Activated CD4-positive, alpha-beta T cell treated with anti-CD3 and anti-CD28 coated beads, Interleukin-2, Interleukin-6, amounts not matched to agents 100 ng/mL and 50 ng/mL, durations not matched to agents 16 hours and 8 hours (primary cell): ENCODE measurements at regions not wholly inside any gene's neighbourhood (a gene's known extent, or its start where the extent isn't known, plus 50 kb on each side); places are given as distances from the start of the nearest gene placed in this dataset.
A peak's percentile ranks its signal among the peaks of the same experiment; 100 is the strongest.

Experiments
- DNase-seq: peaks from one replicate; pipeline ENCODE4 v3.0.0-alpha.2; 2020

DNA sequence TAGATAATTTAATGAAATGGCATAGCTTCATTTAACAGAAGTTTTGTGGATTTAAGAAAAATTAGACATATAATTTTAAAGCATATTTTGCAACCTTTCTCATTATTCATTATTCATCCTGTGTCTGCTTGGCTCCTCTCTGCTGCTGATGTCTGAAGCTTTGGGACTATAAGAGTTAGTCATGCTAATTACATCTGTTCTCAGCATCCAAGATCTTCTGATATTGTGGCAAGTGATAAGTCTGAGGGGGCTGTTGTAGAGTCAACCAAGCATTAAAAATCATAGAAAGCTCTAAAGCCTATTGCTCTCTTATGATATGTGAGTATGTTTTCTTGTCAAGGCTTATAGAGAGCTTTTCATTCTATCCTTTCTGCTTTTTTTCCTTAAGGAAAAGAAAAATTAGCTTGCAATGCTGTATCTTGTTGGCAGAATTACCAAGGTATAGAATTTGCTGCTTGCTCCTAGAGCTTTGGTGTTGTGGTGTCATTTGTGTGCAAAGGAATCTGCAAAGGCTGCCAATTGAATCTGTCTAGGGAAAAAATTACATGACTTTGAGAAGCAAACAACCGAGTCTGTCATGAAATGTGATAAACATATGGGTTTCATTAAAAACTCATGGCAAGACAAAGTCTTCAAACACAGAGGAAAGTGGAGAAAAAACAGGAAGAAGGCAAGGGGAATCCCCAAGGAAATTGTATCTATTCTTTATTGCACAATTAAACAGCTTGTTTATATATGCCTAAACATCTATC is 156.1 kb upstream of the DAB2 start:
- DNase-seq, result no peak

DNA sequence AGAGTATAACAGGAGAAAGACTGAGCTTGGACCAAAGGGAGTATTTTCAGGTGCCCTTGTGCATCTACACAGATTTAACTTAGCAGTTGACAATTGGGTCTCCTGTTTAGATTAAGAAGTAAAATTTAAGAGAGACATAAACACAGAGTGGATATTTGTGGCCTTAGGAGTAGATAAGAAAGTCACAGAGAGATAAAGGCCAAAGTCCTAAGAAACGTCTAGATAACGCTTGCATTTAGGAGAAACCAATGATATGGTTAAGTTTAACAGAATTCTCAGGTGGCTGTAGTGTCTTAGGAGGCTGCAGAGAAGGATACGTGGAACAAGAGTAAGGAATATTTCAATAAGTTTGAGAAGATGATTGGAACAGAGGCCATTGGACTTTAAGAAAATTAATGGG is 155.0 kb upstream of the DAB2 start:
- no peak for DNase-seq

DNA sequence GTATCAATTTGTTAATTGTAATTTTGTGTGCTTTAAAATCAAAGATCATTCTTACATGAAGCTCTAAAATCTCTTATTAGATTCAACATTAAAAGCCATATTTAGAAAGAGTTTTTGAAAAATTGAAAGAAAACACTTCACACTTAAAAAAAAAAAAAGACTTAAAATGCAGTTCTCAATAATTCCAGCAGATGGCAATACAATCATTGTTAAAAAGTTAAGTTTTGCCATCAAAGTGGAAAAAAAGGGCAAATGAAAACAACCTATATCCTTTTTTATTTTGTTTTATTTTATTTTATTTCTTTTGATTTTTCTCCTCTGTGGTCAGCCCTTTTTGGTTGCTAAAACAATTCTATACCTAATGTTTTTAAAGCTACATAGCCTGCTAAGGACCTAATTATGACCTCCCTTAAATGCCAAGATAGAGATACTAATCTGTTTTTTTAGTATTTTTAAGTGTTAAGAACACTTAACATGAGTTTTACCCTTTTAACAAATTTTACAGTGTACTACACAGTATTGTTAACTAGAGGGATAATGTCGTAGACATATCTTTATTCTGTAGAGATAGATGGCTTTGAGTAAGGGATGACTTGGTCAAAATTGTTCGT is 154.2 kb upstream of the DAB2 start:
- no peak for DNase-seq

DNA sequence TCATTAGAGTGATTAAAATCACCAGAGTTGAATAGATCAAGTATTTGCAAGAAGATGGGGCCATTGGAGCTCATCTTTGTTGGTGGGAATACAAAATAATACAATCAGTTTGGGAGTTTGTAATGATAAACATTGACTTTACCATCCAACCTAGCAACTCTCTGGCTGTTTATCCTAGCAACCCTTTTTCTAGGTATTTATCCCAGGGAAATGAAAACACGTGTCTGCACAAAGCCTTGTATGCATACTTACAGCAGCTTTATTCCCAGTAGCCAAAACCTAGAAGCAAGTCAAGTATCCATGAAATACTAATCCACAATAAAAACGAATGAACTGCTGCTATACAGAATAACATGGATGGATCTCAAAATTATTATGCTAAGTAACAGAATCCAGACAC is 152.7 kb upstream of the DAB2 start:
- no peak for DNase-seq

DNA sequence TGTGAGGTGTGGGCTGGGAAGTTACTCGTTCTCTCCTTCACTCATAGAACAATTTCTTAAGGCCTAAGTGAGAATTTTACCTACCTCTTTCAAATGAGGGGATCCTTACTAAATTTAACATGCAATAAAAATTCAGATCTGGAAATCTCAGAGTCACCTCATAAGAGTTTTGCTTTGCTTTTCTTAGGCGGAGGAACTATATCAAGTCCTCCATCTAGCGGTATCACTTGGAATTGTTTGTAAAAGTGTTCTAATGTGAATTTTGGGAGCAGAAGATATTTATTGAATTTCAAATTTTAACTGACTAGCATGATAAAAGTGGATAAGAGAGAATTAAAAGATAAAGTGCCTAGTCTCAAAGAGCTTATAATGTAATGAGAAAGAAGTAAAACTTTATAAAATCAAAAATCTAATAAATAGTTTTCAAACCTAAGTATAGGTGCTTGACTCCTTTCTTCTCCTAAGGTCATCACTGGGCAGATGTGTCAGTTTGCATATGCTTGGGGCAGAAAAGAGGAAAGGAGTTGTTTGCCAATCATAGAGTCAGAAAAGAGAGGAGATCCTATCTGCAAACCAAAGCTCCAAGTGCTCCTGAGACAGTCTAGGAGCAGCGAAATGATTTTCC is 145.7 kb upstream of the DAB2 start:
- peak; percentile 42 for DNase-seq

DNA sequence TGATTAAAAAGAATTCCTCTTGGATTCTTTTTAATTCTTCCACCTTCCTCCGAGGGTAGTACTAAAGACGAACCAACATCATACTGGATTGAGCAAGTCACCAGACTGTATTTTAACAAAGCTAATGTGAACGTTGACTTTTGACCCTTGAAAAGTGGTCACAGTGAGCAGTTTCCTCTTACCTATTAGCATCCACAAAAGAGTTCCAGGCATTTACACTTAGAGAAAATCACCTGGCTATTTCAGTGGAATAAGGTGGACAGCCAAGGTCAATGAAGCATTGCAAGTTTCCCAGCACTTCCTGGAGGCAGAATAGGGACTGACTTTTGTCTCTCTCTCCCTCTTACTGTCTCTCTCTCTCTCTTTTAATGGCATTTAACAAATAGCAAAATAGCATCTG is 145.1 kb upstream of the DAB2 start:
- DNase-seq, result no peak

DNA sequence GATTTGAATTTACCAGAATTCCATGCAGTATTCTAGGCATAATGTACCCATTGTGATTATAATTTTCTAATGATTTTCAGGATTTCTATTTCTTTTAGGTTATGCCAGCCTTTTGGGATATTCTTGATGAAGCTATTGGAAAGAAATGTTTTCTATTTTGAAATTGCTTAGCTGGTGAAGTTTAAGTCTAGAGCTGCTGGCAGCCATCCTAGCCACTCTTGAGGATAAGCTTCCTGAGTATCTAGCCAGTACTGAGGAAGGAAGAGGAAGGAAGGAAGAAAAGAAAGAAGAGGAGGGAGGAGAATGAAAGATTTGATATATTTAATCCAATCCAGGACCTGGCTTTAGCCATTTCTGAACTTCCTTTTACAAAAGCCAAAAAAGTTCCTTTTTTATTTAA is 142.1 kb upstream of the DAB2 start:
- no peak for DNase-seq

DNA sequence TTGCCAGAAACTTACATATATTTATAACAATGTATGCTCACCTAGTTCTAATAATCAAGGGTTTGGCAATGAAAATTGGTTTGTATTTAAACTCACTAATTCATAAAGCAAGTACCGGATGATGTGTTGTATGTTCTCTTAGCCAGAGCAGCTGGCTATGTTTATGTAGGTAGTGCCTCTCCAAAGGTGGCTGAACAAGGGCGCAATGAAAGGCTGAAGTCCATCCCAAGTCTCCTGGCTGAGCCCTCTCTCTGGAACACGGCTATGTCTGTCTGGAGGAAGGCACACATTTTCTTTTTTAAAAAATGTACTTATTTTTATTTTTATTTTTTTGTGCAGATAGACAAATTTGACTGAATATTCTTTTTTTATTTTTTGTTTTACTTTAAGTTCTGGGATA is 141.2 kb upstream of the DAB2 start:
- no peak for DNase-seq

DNA sequence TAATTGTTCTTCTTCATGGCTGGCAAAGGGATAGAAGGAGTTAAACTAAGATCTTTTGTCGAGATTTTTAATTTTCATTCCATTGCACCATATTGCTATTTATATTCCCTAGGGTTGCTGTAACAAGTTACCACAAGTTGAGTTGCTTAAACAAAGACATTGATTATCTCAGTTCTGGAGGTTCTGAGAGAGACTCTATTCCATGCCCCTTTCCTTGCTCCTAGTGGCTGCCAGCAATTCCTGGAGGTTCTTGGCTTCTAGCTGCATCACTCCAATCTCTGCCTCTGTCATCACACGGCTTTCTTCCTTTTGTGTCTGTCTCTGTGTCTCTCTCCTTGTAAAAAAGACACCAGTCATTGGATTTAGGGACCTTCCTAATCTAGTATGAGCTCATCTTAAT is 136.6 kb upstream of the DAB2 start:
- DNase-seq, result no peak

DNA sequence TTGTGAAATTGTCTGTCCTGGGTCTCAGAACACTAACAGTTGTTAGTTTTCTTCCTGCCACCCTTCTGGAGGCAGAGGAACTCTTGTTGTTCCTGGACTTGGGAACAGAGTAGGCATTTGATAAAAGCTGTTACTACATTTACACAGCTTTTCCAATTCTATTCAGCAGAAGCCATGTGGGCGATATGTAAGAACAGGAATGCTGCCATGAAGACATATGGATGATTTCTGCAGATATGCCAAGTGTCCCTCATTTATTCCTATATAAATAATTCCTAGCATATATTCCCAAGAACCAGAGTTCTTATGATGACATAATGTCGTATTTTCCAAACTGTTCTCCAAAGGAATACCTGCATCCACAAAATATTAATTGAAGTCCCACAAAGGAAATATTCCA is 135.9 kb upstream of the DAB2 start:
- DNase-seq, result no peak

DNA sequence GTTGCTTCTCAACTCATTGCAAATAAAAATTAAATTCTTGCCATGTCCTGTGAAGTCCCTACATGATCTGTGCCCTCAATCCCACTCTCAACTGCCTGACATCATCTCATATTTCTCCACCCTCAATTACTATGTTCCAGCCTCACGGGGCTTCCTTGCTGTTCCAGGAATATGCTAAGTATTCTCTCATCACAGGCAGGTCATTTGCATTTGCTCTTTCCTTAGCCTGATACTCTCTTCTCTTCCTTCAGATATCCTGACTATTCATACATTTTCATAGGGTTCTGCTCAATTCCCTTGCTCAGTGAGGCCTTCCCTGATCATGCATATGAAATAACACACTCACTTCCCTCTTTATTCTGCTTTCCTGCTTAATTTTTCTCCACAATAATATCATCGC is 135.1 kb upstream of the DAB2 start:
- DNase-seq, result no peak

DNA sequence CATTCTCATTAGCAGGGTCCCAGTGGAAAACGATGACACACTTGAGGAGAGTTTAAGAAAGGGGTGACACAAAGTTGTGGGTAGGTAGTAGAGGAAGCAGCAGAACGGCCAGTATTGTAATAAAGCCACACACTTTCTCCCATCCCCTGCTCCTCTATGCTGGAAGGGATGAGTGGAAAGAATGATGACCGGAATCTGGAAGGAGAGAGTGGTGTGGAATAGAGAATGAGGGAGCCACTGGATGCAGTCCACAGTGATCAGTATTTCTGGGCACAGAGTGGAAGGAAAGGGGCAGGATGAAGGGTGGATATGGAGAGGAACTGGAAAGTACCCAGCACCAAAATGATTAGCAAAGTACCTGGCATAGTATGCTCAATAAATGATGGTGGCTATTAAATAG is 133.8 kb upstream of the DAB2 start:
- DNase-seq, result no peak

DNA sequence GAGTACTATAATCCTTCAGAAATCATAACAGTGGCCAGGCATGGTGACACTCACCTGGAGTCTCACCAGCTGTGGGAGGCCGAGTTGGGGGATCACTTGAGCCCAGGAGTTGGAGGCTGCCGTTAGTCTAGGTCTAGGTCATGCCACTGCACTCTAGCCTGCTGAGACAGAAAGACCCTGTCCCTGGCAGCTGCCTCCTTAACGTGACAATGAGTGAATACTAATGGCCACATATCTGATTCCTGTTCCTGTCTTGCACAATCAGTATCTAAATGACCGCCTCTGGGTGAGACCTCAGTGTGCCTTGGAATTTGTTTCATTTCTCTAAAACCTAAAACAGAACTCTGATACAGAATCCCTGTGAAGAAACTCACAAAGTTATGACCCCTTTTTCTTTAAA is 131.0 kb upstream of the DAB2 start:
- DNase-seq, result no peak

DNA sequence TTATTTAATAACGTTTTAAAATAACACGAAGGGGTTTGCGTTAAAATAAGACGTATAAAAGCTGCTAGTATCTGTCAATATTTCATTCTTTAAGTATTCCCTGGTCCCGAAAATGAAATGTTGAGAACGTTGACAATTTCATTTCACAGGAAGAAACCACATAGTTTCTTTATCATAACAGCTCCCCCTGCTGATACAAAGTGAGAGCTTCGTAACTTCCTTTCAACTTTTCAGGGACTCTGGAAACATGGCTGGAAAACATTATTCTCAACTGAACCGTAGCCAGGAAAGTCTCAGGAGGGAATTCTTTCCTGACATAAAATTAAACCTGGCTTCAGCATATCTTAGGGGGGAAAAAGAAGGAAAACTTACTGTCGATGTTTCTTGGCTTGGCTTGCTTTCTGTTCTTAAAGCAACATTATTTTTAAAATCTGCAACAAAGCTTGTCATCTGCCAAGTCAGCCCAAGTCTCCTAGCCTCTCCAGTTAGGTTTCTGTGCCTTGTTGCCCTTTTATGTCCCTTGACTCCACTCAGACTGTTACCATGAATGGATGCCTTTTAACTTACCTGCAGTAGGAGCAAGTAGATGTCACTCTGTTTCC is 122.9 kb upstream of the DAB2 start:
- DNase-seq, result peak; percentile 43

DNA sequence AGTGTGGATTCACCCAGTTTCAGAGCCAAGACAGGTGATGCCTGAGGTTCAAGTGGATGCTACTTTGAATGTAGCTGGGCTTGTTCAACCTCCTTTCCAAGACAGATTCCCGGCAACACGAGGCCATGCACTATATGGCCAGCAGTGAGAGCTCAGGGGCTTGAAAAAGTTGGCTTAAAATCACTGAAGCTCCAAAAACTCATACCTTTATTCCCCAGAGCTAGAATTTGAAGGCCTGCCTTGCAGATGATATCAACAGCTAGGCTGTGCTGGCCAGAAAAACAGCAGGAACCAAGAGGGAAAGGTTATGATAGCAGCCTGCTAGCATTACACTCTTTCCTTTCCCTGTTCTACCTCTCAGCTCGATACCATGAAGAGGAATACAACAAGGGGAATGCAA is 120.2 kb upstream of the DAB2 start:
- DNase-seq, result no peak

DNA sequence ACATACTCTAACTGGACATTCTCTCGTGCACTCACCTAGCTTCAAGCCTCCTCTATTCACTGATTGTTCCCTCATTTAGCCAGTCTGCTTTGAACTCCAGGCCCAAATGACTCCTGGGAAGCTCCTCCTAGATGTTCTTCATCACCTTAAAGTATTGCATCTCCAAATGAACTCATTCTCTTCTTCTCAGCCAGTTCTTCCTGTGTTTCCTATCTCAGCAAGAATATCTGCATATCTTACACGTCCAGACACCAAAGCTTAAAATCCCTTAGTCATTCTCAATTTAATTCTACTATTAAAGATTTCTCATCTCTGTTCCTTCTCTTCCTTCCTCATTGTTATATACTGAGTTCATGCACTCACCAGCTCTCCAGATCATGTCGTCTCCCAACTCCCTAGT is 118.6 kb upstream of the DAB2 start:
- no peak for DNase-seq

DNA sequence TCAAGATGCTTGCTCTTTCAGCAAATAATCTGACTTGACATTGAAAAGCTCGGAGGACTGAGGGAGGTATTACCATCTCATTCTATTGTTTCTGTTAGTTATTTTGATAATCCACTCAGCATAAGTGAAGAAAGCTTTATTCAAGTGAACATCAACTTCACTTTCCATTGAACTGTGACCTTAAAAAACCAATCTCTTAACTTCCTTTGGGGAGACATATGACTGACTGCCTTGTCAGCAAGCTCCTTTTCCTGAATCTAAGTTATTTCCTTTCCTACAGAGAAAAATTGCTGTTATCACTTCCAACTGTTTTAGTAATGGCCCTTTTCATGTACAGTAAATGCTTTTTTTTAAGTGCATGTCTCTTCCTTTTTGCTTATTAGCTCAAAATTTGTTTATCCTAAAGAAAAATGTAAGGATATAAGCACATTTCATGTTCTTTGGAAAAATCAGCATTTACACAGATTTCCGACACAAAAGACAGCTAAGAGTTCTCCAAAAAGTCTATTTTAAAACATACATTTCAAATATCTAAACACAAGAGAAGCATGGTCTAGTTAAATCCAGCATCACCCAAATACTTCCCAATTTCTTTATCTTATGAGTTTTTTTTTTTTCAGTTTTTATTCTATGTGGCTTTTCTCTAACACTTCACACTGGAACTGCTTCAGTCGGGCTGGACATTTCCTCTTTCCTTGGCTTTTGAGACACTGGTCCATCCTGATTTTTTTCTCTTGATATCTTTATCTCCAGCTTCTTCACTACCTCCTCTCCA is 117.9 kb upstream of the DAB2 start:
- no peak for DNase-seq

DNA sequence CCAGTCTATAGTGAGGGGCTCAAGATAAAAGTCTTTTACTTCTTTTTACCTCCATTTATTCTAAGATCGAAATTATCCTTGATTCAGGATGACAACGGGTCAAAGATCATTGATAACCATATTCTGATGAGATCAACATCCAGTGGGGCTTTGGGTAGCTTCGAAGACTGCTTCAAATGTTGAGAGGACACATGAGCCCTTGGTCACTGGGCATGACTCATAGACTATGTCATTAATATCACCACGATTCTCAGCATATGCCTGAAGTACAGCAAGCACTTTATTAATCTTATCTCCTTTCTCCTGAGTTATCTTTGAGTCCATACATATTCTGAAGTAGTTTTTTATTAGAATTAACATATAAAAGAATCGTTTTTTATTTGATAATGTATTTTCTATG is 117.1 kb upstream of the DAB2 start:
- no peak for DNase-seq

DNA sequence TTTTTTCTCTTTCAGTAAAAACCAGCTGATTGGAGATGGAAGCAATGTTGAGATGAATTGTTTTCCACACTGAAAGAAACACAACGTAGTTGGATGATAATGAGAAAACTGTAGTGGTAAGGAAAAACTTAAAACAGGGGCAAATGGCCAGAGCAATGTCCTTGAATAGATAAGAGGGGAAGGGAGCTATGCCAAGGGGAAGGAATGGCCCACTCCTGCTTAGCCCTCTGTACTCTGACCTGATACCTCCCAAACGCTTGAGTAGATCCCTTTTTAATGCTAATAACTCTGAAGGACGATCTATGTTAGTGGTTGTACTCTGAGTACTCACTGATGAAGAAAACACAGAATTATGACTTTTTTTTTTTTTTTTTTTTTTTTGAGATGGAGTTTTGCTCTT is 114.7 kb upstream of the DAB2 start:
- DNase-seq, result no peak

DNA sequence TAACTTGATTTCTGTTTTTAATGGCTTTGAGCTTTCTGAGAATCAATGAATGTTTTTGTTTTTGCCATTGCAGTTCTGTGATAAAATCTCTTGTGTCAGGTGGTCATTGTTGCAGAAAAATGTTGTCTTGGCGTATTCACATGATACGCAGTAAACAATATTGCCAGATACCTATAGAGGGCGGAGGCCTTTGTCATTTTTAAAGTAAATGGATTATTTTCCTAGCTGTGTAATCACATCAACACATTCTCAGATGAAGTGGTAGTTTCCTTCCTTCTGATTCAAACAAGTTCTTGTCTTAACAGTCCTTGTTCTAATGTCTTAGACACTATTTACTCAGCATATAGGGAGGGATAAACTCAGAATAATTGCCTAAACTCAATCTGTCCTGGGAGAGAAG is 109.9 kb upstream of the DAB2 start:
- DNase-seq, result no peak

DNA sequence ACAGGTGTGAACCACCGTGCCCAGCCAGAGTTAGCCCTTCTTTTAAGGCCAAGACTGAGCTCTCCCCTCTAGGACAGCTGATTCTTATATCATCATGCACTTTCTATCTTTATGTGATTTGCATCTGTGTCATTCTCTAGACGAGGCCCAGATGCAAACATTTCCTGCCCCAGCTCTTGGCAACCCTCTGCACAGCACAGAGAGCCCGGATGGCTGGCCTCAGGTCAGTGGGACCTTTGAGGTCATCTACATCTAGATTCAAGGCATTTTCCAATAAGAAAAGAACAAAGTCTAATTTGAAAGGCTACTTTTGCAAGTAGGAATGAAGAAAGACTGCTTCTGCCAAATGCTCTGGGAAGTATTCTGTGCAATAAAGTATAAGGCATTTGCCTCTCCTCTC is 109.0 kb upstream of the DAB2 start:
- DNase-seq, result no peak

DNA sequence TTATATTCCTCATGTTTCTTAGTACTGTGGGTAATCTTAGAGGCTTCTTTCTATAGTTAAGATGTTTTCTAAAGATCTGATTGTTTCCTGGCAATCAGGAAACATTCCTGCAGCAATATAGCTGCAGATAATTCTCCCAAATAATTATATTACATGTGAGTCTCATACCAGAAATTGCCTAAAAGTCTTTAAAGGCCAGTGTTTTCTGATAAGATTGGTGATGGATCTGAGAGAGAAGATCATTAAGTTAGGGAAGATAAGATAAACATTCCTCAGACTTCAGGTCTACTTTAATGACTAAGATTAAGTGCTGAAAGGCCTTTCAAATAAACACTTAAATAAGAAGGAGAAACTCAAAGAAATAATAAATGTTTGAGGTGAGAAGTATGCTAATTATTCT is 107.7 kb upstream of the DAB2 start:
- DNase-seq, result no peak

DNA sequence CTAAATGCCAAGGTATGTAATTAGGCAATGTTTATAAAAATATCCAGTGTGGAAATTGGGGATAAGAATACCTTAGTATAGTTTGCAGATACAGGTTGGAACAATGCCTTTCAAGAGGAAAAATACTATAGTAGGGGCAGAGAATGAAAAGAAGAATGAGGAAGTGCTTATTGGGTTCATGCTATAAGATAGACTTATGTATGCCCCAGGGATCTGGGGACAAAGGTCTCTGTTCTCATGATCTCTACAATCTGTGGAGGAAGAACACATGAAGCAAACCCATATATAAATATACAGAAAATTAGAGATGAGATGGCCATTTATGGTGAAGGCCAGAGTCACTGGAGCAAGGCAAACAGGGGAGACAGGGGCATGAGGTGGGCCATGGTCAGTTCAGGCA is 106.5 kb upstream of the DAB2 start:
- no peak for DNase-seq
